DOHH2 (cell line): ENCODE measurements at regions not wholly inside any gene's neighbourhood (a gene's known extent, or its start where the extent isn't known, plus 50 kb on each side); places are given as distances from the start of the nearest gene placed in this dataset.

Source experiments
- H3F3A ChIP-seq: fragments of 200-600 bp; sonication (generic), shearing (Covaris generic); 2 replicates; pipeline ENCODE4 v1.6.0; 2016; ENCODE audit warnings: antibody characterized with exemption, mild to moderate bottlenecking; ENCODE audit not compliant: control insufficient read depth, insufficient read depth
- H3K27ac ChIP-seq: fragments of 200-600 bp; sonication (generic); 2 replicates; pipeline ENCODE4 v1.5.1; 2014; ENCODE audit warnings: low read depth, mild to moderate bottlenecking, low read length, moderate library complexity
- H3K27me3 ChIP-seq: fragments of 200-600 bp; sonication (generic); 2 replicates; pipeline ENCODE4 v1.6.1; 2014; ENCODE audit warnings: mild to moderate bottlenecking, low read length, mixed read lengths; ENCODE audit not compliant: control insufficient read depth
- H3K36me3 ChIP-seq: fragments of 200-600 bp; sonication (generic); 2 replicates; pipeline ENCODE4 v1.6.1; 2014; ENCODE audit warnings: mild to moderate bottlenecking, low read length, moderate library complexity, mixed read lengths; ENCODE audit not compliant: control insufficient read depth
- H3K4me1 ChIP-seq: fragments of 200-600 bp; sonication (generic); 2 replicates; pipeline ENCODE4 v1.6.1; 2014; ENCODE audit warnings: mild to moderate bottlenecking, low read length, mixed read lengths; ENCODE audit not compliant: control insufficient read depth
- H3K4me2 ChIP-seq: fragments of 200-600 bp; sonication (generic); 2 replicates; pipeline ENCODE4 v1.6.0; 2014; ENCODE audit warnings: mild to moderate bottlenecking, low read length, moderate library complexity
- H3K4me3 ChIP-seq: fragments of 200-600 bp; sonication (generic); 2 replicates; pipeline ENCODE4 v1.5.1; 2014; ENCODE audit warnings: mild to moderate bottlenecking, low read length, mixed read lengths
- H3K79me2 ChIP-seq: fragments of 200-600 bp; sonication (generic); 2 replicates; pipeline ENCODE4 v1.6.1; 2014; ENCODE audit warnings: mild to moderate bottlenecking, low read length, mixed read lengths; ENCODE audit not compliant: control insufficient read depth
- H3K9me2 ChIP-seq: fragments of 200-600 bp; sonication (generic); replicated peaks from 2 replicates; pipeline ENCODE4 v1.6.1; 2014; ENCODE audit warnings: mild to moderate bottlenecking, low read length, mixed read lengths; ENCODE audit not compliant: control insufficient read depth
- H3K9me3 ChIP-seq: fragments of 200-600 bp; sonication (generic); 2 replicates; pipeline ENCODE4 v1.6.1; 2014; ENCODE audit warnings: antibody characterized with exemption, low read length, mixed read lengths; ENCODE audit not compliant: control insufficient read depth, insufficient read depth
- H4K20me1 ChIP-seq: fragments of 200-600 bp; sonication (generic); 2 replicates; pipeline ENCODE4 v1.6.0; 2014; ENCODE audit warnings: low read depth, mild to moderate bottlenecking, antibody characterized with exemption, low read length, moderate library complexity; ENCODE audit not compliant: control insufficient read depth, insufficient read depth
- EZH2phosphoT487 ChIP-seq: fragments of 200-600 bp; sonication (generic); IDR thresholded peaks from 2 replicates; pipeline ENCODE4 v1.6.1; 2017; ENCODE audit warnings: borderline replicate concordance, mild to moderate bottlenecking, antibody characterized with exemption, low read length, moderate library complexity, mixed read lengths
- TF ChIP-seq, protein P1 (sequence below): fragments of 200-600 bp; sonication (generic); IDR thresholded peaks from one replicate; pipeline ENCODE4 v1.5.1; 2014; ENCODE audit warnings: antibody characterized with exemption, mild to moderate bottlenecking, low read depth, low read length; ENCODE audit not compliant: poor library complexity, severe bottlenecking

DNA sequence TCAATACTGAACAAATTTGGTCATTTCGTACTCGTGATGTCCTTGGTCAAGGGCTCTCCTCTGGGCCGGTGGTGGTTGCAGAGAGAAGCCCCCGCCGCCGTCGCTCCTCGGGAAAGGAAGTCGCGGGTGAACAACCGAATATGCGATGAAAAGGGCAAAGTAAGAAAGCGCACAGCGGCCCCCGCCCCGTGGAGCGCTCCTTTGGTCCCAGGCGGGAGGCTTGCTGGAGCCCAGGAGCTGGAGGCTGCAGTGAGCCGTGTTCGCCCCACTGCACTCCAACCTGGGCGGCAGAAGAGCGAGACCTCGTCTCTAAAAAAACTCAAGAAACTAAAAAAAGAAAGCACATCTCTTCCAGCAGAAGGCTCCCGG is 108.4 kb upstream of the LARP1 start:
- Histone ChIP-seq H3K4me2 (peak overlapping the region; percentile 58), H3K79me2 (no peaks in the 10 kb centered on the region), H3K9me2 (no peaks in the 10 kb centered on the region), H3F3A (no peaks in the 10 kb centered on the region), H3K9me3 (no peaks in the 10 kb centered on the region), H4K20me1 (no peaks in the 10 kb centered on the region), H3K4me1 (peaks cover 13% of the 10 kb centered on the region), H3K4me3 (peak overlapping the region; percentile 48), H3K36me3 (no peaks in the 10 kb centered on the region), H3K27me3 (peaks cover 21% of the 10 kb centered on the region), H3K27ac (no peak overlapping the region)
- TF ChIP-seq EZH2phosphoT487: peak; percentile 22; the same call in 1 of the 2 replicates
- TF ChIP-seq, protein P1, sequence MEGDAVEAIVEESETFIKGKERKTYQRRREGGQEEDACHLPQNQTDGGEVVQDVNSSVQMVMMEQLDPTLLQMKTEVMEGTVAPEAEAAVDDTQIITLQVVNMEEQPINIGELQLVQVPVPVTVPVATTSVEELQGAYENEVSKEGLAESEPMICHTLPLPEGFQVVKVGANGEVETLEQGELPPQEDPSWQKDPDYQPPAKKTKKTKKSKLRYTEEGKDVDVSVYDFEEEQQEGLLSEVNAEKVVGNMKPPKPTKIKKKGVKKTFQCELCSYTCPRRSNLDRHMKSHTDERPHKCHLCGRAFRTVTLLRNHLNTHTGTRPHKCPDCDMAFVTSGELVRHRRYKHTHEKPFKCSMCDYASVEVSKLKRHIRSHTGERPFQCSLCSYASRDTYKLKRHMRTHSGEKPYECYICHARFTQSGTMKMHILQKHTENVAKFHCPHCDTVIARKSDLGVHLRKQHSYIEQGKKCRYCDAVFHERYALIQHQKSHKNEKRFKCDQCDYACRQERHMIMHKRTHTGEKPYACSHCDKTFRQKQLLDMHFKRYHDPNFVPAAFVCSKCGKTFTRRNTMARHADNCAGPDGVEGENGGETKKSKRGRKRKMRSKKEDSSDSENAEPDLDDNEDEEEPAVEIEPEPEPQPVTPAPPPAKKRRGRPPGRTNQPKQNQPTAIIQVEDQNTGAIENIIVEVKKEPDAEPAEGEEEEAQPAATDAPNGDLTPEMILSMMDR: no peak

DNA sequence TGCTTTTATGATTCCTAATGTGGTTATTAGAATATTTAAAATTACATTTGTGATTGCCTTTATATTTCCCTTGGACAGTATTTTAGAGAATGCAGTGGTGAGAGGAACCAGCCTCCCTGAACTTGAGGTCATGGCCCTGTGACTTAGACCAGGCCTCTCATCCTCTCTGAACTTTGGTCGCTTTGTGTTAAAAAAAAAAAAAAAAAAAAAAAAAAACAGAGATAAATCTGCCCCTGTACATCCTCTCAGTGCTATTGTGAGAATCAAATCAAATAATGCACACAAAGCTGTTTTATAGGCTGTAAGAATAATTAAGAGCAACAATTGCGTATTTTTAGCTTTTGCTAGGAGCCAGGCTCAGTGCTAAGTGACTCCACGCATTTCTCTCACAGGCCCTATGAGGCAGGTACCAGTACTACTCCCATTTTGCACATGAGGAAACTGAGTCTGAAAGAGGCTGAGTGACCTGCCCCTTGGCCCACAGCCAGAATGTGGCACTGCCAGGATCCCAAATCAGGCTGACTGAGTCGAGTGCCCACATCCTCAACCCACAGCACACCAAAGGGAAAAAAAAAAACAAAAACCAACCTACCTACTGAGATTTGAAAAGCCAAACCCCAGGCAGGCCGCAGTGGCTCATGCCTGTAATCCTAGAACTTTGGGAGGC is 110.3 kb upstream of the LARP1 start:
- Histone ChIP-seq H4K20me1 (no peaks in the 10 kb centered on the region), H3K4me1 (peaks cover 13% of the 10 kb centered on the region), H3K4me2 (no peak overlapping the region), H3K36me3 (no peaks in the 10 kb centered on the region), H3F3A (no peaks in the 10 kb centered on the region), H3K4me3 (no peak overlapping the region), H3K9me3 (no peaks in the 10 kb centered on the region), H3K27me3 (peaks cover 21% of the 10 kb centered on the region), H3K79me2 (no peaks in the 10 kb centered on the region), H3K9me2 (no peaks in the 10 kb centered on the region), H3K27ac (no peak overlapping the region)
- TF ChIP-seq, protein P1: no peak
- TF ChIP-seq EZH2phosphoT487: no peak

DNA sequence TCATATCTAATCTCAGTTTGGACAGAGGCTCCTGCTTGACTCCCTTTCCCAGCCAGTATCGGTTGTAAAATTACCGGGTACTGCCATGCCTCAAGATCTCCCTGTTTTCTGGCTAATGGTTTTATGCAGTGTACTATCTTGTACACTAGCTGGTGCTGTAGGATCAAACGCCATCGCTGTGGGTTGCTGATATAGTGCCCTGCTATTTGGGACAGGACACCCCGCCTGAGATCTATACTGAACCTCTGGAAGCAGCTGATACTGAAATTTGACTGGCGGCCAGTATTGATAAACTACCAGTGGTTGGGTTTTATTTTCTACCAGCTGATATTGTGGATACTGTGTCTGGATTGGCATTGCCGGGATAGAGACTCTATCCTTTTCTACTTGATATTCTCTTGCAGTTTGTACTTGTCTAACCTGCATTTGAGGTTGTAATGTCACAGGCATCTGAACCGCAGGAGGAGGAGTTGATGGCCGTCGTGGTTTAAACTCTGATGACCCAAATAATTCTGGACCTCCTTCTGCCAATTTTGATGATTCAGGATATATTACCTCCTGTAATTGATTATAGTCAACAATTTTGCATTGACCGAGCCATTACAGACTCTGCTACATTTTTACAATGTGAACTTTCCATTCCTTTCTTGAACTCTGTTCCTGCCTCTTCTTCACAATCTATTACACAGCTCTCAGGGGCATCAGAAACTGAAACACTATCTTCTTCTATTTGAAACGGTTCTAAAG is 112.5 kb upstream of the LARP1 start:
- H3K36me3 ChIP-seq: no peaks in the 10 kb centered on the region

More for the DNA sequence above, 112.5 kb upstream of the LARP1 start:
- H3F3A ChIP-seq: no peaks in the 10 kb centered on the region
- H3K4me3 ChIP-seq: no peak overlapping the region
- TF ChIP-seq, protein P1: peak; percentile 42
- no peak for TF ChIP-seq EZH2phosphoT487
- no peaks in the 10 kb centered on the region for H4K20me1 ChIP-seq
- H3K79me2 ChIP-seq: no peaks in the 10 kb centered on the region
- H3K27me3 ChIP-seq: peaks cover 18% of the 10 kb centered on the region
- H3K4me1 ChIP-seq: peaks cover 12% of the 10 kb centered on the region
- no peak overlapping the region for H3K4me2 ChIP-seq
- no peaks in the 10 kb centered on the region for H3K9me2 ChIP-seq
- no peak overlapping the region for H3K27ac ChIP-seq
- H3K9me3 ChIP-seq: no peaks in the 10 kb centered on the region
